Esophagus squamous epithelium (tissue), 5 donors: ENCODE measurements at regions not wholly inside any gene's neighbourhood (a gene's known extent, or its start where the extent isn't known, plus 50 kb on each side); places are given as distances from the start of the nearest gene placed in this dataset.

Experiments used
- DNase-seq: peaks from one replicate; lab custom pipeline; 2025; lab: John Stamatoyannopoulos, UW
- H3K27ac ChIP-seq, 4 donors: fragments of 200-600 bp; sonication (generic); one replicate each; pipeline ENCODE4 v1.5.1; 2016 to 2019; ENCODE audit warnings: mild to moderate bottlenecking in 1 of 4
- H3K27me3 ChIP-seq, 4 donors: fragments of 200-600 bp; sonication (generic); 1 replicate in 3 of 4; 2 replicates in 1 of 4; pipeline versions ENCODE4 v1.5.1 to v1.6.0; 2017 to 2021; ENCODE audit warnings: antibody characterized with exemption in 1 of 4
- H3K36me3 ChIP-seq, 3 donors: fragments of 200-600 bp; sonication (generic); one replicate each; pipeline ENCODE4 v1.5.1; 2016 to 2019
- H3K4me1 ChIP-seq, 3 donors: fragments of 200-600 bp; sonication (generic); one replicate each; pipeline ENCODE4 v1.5.1; 2017 to 2019
- H3K4me3 ChIP-seq, 4 donors: fragments of 200-600 bp; sonication (generic); 1 replicate in 3 of 4; 2 replicates in 1 of 4; pipeline ENCODE4 v1.5.1; 2016 to 2019; ENCODE audit warnings: mild to moderate bottlenecking in 2 of 4, moderate library complexity in 1 of 4
- H3K9me3 ChIP-seq, 3 donors: fragments of 200-600 bp; sonication (generic); one replicate each; pipeline ENCODE4 v1.5.1; 2016 to 2019
- CTCF ChIP-seq, 6 experiments: fragments of 450-650 bp in 4 of 6; fragments of 200-600 bp in 2 of 6; sonication (generic) in 2 of 6; IDR thresholded peaks; one replicate each; pipeline ENCODE4 v1.5.1; 2016 to 2019; ENCODE audit warnings: antibody characterized with exemption in 6 of 6, mild to moderate bottlenecking in 4 of 6, moderate library complexity in 4 of 6
- POLR2A ChIP-seq, 4 donors: fragments of 450-650 bp; IDR thresholded peaks; one replicate each; pipeline ENCODE4 v1.6.1; 2017; ENCODE audit warnings: antibody characterized with exemption in 4 of 4, mild to moderate bottlenecking in 4 of 4, moderate library complexity in 3 of 4
- WGBS, 2 donors: methylation state at CpG; one replicate each; pipeline ENCODE4 v1.1.5; 2018; 5-methylcytosine and 5-hydroxymethylcytosine counted together
- intact Hi-C: fragments of 100-400 bp; cut with DNase I; formaldehyde crosslinking; loops from one replicate; pipeline ENCODE4 v1.15.0; 2022
- donor health status: DM: yes; HTN: yes; CAD: no.

DNA sequence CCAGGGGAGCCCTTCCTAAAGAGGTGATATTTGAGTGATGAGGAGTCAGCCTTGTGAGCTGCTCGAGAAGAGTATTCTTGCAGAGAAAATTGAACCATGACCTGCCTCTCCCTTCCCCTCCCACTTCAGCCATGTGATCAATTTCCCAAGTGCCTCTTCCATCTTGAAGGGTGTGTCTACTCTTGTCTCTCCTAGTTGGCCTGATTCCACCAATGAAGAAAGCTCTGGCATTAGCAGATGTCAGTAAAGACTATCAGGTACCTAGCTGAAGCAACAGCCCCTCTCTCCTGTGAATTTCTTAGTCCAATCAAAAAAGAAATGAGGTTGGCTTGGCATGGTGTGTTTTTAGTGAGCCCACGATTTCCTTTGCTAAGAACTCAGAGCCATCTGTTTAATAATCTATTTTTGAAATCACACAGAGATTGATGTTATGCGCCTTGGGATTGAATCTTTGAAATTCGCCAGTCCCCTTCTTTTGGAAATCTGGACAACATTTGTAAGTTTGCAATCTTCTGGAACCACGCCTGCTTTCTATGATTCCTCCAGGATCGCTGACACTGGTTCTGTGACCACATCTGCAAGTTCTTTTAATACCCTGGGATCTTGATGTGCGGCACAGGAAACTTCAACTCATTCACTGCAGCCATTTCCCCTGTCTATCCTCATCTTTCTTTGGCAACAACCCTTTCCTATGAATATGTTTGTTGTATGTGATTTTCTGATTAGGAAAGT lies 404.6 kb downstream of the DMRT2 start:
- TF ChIP-seq CTCF (IDR thresholded peaks at IDR 0.05), result no peak
- TF ChIP-seq POLR2A (IDR thresholded peaks at IDR 0.05), result no peak
- H3K4me1 ChIP-seq, result no peaks in the 10 kb centered on the region
- H3K27ac ChIP-seq, result no peak overlapping the region
- intact Hi-C loops, result no loop called here
- no peaks in the 10 kb centered on the region for H3K9me3 ChIP-seq
- H3K4me3 ChIP-seq, result no peak overlapping the region
- 74 to 79% methylated on average over 7 of the region's 7 CpGs for WGBS, 2 donors
- DNase-seq, result no peak
- no peaks in the 10 kb centered on the region for H3K36me3 ChIP-seq
- H3K27me3 ChIP-seq, result no peaks in the 10 kb centered on the region

- no peak for DNase-seq
- Histone ChIP-seq H3K27ac (no peak overlapping the region), H3K27me3 (no peaks in the 10 kb centered on the region), H3K36me3 (no peaks in the 10 kb centered on the region), H3K9me3 (no peaks in the 10 kb centered on the region), H3K4me1 (no peaks in the 10 kb centered on the region), H3K4me3 (no peak overlapping the region)
- TF ChIP-seq CTCF (IDR thresholded peaks at IDR 0.05) (no peak), POLR2A (IDR thresholded peaks at IDR 0.05) (no peak)
- 58 to 82% methylated on average over 4 of the region's 4 CpGs for WGBS, 2 donors
- intact Hi-C loops, result no loop called here
Observed at GRCh38 chr9:1455766-1456165, 405.6 kb downstream of the DMRT2 start.

GRCh38 chr9:1456301-1457024 lies 406.3 kb downstream of the DMRT2 start:
- no peak overlapping the region for H3K27ac ChIP-seq
- WGBS, 2 donors, result 86% methylated on average over 4 of the region's 4 CpGs
- H3K4me3 ChIP-seq, result no peak overlapping the region
- no peaks in the 10 kb centered on the region for H3K4me1 ChIP-seq
- no peaks in the 10 kb centered on the region for H3K36me3 ChIP-seq
- intact Hi-C loops, result no loop called here
- DNase-seq, result no peak
- H3K27me3 ChIP-seq, result no peaks in the 10 kb centered on the region
- TF ChIP-seq POLR2A (IDR thresholded peaks at IDR 0.05) (no peak), CTCF (IDR thresholded peaks at IDR 0.05) (no peak)
- no peaks in the 10 kb centered on the region for H3K9me3 ChIP-seq

GRCh38 chr9:1457460-1457859 lies 407.3 kb downstream of the DMRT2 start:
- 56 to 86% methylated on average over 2 of the region's 2 CpGs for WGBS, 2 donors
- no peak for DNase-seq
- intact Hi-C loops, result no loop called here
- TF ChIP-seq POLR2A (IDR thresholded peaks at IDR 0.05), result no peak
- no peak for TF ChIP-seq CTCF (IDR thresholded peaks at IDR 0.05)
- Histone ChIP-seq H3K27ac (no peak overlapping the region), H3K4me1 (peaks cover 0 to 5% (median 3%) of the 10 kb centered on the region in 3 donors), H3K9me3 (no peaks in the 10 kb centered on the region), H3K4me3 (no peak overlapping the region), H3K36me3 (no peaks in the 10 kb centered on the region), H3K27me3 (no peaks in the 10 kb centered on the region)

GRCh38 chr9:1458503-1458902 lies 408.3 kb downstream of the DMRT2 start:
- intact Hi-C loops, result no loop called here
- no peaks in the 10 kb centered on the region for H3K9me3 ChIP-seq
- H3K4me1 ChIP-seq, result peaks cover 0 to 9% (median 3%) of the 10 kb centered on the region in 3 donors
- H3K27me3 ChIP-seq, result no peaks in the 10 kb centered on the region
- no peak overlapping the region for H3K4me3 ChIP-seq
- no peaks in the 10 kb centered on the region for H3K36me3 ChIP-seq
- H3K27ac ChIP-seq, result no peak overlapping the region
- TF ChIP-seq POLR2A (IDR thresholded peaks at IDR 0.05), result no peak
- TF ChIP-seq CTCF (IDR thresholded peaks at IDR 0.05), result no peak
- no peak for DNase-seq
